ENCODE measurements at regions not wholly inside any gene's neighbourhood (a gene's known extent, or its start where the extent isn't known, plus 50 kb on each side); places are given as distances from the start of the nearest gene placed in this dataset.

DNA sequence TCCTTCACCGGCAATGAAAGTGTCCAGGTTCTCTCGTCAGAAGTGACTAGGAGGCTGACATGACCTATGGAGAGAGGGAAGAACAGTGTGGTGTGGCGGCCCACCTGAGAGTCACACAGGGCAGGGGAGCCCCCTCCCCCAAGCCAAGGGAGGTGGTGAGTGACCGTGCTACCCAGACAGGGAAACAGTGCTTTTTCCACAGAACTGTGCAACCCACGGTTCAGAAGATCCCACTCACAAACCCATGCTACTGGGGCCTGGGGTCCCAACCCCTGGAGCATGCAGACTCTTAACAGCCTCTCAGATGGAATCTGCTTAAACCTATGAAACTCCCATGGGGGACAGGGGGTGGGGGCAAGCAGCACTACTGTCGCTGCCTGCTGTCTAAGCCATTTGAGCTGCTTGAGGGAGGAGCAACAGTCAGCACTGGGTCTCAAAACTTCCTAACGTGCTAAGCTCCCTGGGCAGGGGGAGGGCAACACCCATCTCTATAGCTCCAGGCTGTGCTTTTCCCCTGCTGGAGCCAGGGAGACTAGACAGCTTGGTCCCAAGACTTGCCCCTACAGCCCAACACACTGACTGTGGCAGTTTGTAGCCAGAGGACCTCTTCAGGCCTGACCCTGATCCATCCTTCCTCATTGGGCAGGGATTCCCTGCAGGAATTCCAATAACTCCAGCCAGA, 850.4 kb upstream of the AADAT start:
- no peak for TF ChIP-seq EZH2 (IDR thresholded peaks at IDR 0.05; ENCODE audit: insufficient read depth, poor library complexity, severe bottlenecking)
- TF ChIP-seq EZH2phosphoT487 (IDR thresholded peaks at IDR 0.05; ENCODE audit: insufficient read depth, low read depth) = no peak

Measured in GM23248 (cell line).